ENCODE measurements at regions not wholly inside any gene's neighbourhood (a gene's known extent, or its start where the extent isn't known, plus 50 kb on each side); places are given as distances from the start of the nearest gene placed in this dataset.

DNA sequence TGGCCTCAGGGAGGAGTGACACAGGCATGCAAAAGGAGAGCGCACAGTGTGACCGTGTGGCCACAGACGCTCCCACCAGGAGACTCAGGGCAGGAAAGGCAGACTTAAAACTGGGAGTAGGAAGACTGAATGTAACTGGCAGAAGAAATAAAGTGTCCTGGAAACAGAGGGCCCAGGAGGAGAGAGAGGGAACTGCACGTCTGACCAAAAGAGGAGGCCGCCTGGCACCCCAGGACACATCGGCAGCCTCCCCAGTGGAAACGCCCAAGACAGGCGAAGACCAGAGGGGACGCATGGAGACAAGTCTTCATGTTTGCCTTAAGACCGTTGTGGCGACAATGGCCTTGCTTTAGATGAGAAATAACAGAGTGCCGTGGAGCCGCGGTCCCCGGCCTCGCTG lies 163.6 kb upstream of the ALKAL2 start:
- H3K9me3 ChIP-seq (ENCODE audit: control insufficient read depth, low read length) = no peaks in the 10 kb centered on the region
- no peaks in the 10 kb centered on the region for H3K27me3 ChIP-seq (ENCODE audit: control insufficient read depth in 1 of 2, insufficient read depth in 2 of 2, low read length in 1 of 2)
- ATAC-seq (ENCODE audit: low FRiP score) (no peak), DNase-seq (no peak)
- WGBS, 2 donors = 94 to 95% methylated on average over 16 of the region's 16 CpGs
- intact Hi-C loops (cut with DNase I) = no loop called here
- H3K4me1 ChIP-seq (ENCODE audit: control insufficient read depth in 1 of 2, insufficient read depth in 2 of 2, low read length in 2 of 2) = no peaks in the 10 kb centered on the region
- no peaks in the 10 kb centered on the region for H3K36me3 ChIP-seq (ENCODE audit: control insufficient read depth in 1 of 2, insufficient read depth in 2 of 2, low read length in 1 of 2)
- H3K4me3 ChIP-seq (ENCODE audit: low read length in 2 of 2) = no peak overlapping the region
- H3K27ac ChIP-seq (ENCODE audit: low read depth in 1 of 2, low read length in 2 of 2) = no peak overlapping the region

DNA sequence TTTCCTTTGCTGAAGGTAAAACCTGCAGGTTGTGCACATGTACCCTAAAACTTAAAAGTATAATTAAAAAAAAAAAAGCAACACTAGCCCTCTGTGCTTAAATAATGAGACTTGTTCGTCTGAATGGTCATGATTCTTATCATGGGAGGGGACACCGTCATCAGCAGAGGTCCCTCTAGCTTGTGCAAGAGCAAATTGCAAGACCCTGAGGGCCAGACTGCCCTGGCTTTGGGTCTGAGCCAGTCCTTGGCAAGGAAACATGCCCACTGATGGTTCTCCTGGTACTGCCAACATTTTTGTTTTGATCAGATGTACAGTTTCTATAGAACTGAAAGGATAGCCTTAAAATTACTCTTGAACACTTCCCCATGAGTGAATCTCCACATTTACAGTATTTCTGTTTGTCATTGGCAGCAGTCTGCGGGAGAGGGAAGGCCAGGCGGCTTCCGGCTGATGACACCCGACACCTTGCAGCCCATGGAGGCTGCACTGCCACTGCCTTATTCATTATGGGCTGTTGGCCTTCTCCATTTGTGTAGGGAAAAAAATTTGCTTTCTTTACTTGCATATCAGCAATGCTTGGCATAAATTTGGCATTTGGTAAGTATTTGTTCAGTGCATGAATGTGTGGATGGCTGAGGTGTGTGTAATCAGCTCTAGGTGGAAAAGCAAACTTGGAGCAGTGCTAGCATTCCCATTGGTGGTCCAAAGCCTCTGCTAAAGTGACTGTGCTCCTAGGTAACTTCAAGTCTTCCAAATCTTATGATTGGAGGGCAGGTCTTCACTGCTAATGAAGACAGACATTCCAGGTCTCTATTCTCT lies 161.6 kb upstream of the ALKAL2 start:
- Histone ChIP-seq H3K27ac (ENCODE audit: low read depth in 1 of 2, low read length in 2 of 2) (no peak overlapping the region), H3K36me3 (ENCODE audit: control insufficient read depth in 1 of 2, insufficient read depth in 2 of 2, low read length in 1 of 2) (no peaks in the 10 kb centered on the region), H3K4me1 (ENCODE audit: control insufficient read depth in 1 of 2, insufficient read depth in 2 of 2, low read length in 2 of 2) (no peaks in the 10 kb centered on the region), H3K27me3 (ENCODE audit: control insufficient read depth in 1 of 2, insufficient read depth in 2 of 2, low read length in 1 of 2) (no peaks in the 10 kb centered on the region), H3K4me3 (ENCODE audit: low read length in 2 of 2) (no peak overlapping the region), H3K9me3 (ENCODE audit: control insufficient read depth, low read length) (no peaks in the 10 kb centered on the region)
- ATAC-seq (ENCODE audit: low FRiP score) (no peak), DNase-seq (no peak)
- intact Hi-C loops (cut with DNase I) = no loop called here
- 79 to 82% methylated on average over 6 of the region's 6 CpGs for WGBS, 2 donors

DNA sequence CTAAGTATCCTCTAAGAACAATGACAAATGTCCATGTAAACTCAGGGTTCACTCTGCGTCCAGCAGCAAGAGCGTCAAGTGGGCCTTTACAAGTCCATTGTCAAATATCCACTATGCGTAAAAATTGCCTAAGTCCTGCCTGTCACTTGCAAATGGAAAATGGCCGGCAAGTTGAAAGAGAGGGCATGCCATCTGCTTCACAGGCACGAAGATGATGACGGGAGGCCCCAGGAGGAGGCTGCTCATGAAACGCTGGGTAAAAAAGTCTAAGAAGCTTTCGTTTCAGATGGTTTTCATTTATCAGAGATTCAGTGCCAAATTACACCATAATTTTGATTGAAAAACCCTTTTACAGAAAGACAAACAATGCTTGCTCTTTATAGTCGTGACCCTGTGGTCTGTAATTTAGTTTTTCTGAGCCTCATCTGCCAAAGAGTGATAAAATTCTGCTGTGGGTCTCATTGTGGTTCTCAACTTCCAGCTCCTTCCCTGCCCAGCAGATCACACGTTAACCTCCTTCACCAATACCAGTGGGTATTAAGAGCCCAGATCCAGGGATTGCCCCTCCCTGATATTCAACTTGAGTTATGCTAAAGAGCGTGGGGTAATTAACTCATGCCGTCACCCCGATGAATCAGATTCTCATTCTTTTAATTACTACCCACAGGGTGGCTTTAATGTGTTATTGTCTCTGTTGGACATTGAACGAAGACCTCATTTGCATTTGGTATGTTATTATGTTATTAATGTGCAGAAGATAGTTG lies 160.2 kb upstream of the ALKAL2 start:
- Histone ChIP-seq H3K36me3 (ENCODE audit: control insufficient read depth in 1 of 2, insufficient read depth in 2 of 2, low read length in 1 of 2) (no peaks in the 10 kb centered on the region), H3K9me3 (ENCODE audit: control insufficient read depth, low read length) (no peaks in the 10 kb centered on the region), H3K4me1 (ENCODE audit: control insufficient read depth in 1 of 2, insufficient read depth in 2 of 2, low read length in 2 of 2) (no peaks in the 10 kb centered on the region), H3K27ac (ENCODE audit: low read depth in 1 of 2, low read length in 2 of 2) (no peak overlapping the region), H3K27me3 (ENCODE audit: control insufficient read depth in 1 of 2, insufficient read depth in 2 of 2, low read length in 1 of 2) (no peaks in the 10 kb centered on the region), H3K4me3 (ENCODE audit: low read length in 2 of 2) (no peak overlapping the region)
- WGBS, 2 donors = 90% methylated on average over 14 of the region's 14 CpGs
- ATAC-seq (ENCODE audit: low FRiP score) (no peak), DNase-seq (no peak)
- intact Hi-C loops (cut with DNase I) = no loop called here

DNA sequence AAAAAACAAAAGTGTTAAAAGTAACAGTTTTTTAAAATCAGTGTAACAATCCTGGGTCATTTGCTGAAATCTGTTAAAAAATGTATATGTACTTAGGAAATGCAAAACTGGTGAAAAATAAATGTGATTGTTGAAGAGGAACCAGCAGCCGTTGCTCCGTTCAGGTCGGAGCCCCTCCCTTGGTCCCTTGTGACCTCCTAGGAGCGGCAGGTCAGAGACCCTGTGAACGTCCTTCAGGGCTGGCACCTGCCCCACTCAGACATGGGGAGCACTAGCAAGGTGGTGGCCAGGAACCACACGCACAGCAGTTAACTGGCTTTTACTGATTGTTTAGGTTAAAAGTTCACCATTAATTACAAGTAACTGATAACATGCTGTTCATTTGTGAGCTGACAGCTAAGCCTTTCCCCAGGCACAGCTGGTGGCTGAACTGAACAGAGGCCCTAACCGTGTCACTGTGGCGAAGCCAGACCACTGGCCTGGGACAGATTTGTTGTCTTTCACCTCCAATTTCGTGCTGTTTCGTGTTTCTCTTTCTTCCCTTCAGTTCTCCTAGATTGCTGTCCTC lies 159.2 kb upstream of the ALKAL2 start:
- ATAC-seq (ENCODE audit: low FRiP score) (no peak), DNase-seq (no peak)
- no peak overlapping the region for H3K4me3 ChIP-seq (ENCODE audit: low read length in 2 of 2)
- intact Hi-C loops (cut with DNase I) = no loop called here
- no peak overlapping the region for H3K27ac ChIP-seq (ENCODE audit: low read depth in 1 of 2, low read length in 2 of 2)
- H3K27me3 ChIP-seq (ENCODE audit: control insufficient read depth in 1 of 2, insufficient read depth in 2 of 2, low read length in 1 of 2) = no peaks in the 10 kb centered on the region
- no peaks in the 10 kb centered on the region for H3K4me1 ChIP-seq (ENCODE audit: control insufficient read depth in 1 of 2, insufficient read depth in 2 of 2, low read length in 2 of 2)
- no peaks in the 10 kb centered on the region for H3K9me3 ChIP-seq (ENCODE audit: control insufficient read depth, low read length)
- 81 to 83% methylated on average over 10 of the region's 10 CpGs for WGBS, 2 donors
- no peaks in the 10 kb centered on the region for H3K36me3 ChIP-seq (ENCODE audit: control insufficient read depth in 1 of 2, insufficient read depth in 2 of 2, low read length in 1 of 2)

DNA sequence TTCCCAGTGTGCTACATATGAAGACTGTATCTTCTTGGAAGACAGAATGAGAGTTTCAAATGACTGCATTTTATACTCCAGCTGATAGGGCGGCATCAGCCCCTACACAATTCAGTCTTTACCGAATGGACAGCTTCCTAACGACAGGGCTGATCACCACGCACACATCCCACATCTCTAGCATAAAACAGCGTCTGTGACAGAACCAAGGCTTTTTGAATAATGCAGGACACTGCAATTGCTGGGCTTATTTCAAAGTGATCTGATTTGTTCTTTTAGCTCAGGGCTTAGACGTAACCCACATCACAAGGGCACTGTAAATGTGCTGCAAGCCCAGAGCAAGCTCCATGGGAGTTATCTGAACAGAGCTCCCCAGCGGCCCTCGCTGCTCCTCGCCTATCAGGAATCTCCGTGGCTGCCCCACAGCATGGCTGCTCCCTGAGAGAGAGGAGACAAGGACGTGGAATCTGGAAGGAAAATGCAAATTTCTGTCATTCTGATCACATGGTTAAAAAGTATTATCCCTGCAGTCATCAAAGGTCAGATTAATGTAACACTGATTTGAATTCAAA lies 158.5 kb upstream of the ALKAL2 start:
- intact Hi-C loops (cut with DNase I) = no loop called here

DNA sequence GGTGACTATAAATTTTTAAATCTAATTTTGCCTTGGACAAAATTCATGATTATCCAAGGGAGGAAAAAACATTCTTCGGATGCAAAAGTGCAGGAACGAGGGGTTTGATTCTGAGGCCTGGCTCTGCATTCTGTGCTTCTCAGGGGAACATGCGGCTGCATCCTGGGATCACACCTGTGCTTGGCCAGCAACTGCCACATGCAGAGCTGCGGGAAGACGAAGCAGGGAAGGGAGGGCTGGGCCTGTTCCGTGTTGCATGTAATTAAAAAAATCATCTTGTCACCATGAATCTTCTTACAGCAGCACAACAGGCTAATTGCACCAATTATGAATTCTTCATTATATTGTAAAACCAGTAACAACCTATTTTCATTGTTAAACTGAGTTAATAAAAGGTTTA lies 158.0 kb upstream of the ALKAL2 start:
- no peak for DNase-seq
- Histone ChIP-seq H3K4me3 (ENCODE audit: low read length in 2 of 2) (no peak overlapping the region), H3K9me3 (ENCODE audit: control insufficient read depth, low read length) (no peaks in the 10 kb centered on the region), H3K36me3 (ENCODE audit: control insufficient read depth in 1 of 2, insufficient read depth in 2 of 2, low read length in 1 of 2) (no peaks in the 10 kb centered on the region), H3K27ac (ENCODE audit: low read depth in 1 of 2, low read length in 2 of 2) (no peak overlapping the region), H3K4me1 (ENCODE audit: control insufficient read depth in 1 of 2, insufficient read depth in 2 of 2, low read length in 2 of 2) (no peaks in the 10 kb centered on the region), H3K27me3 (ENCODE audit: control insufficient read depth in 1 of 2, insufficient read depth in 2 of 2, low read length in 1 of 2) (no peaks in the 10 kb centered on the region)
- intact Hi-C loops (cut with DNase I) = no loop called here
- 91 to 93% methylated on average over 6 of the region's 6 CpGs for WGBS, 2 donors
- no peak for ATAC-seq (ENCODE audit: low FRiP score)

More for the DNA sequence above, 158.5 kb upstream of the ALKAL2 start:
- Histone ChIP-seq H3K27ac (ENCODE audit: low read depth in 1 of 2, low read length in 2 of 2) (no peak overlapping the region), H3K36me3 (ENCODE audit: control insufficient read depth in 1 of 2, insufficient read depth in 2 of 2, low read length in 1 of 2) (no peaks in the 10 kb centered on the region), H3K9me3 (ENCODE audit: control insufficient read depth, low read length) (no peaks in the 10 kb centered on the region), H3K4me1 (ENCODE audit: control insufficient read depth in 1 of 2, insufficient read depth in 2 of 2, low read length in 2 of 2) (no peaks in the 10 kb centered on the region), H3K27me3 (ENCODE audit: control insufficient read depth in 1 of 2, insufficient read depth in 2 of 2, low read length in 1 of 2) (no peaks in the 10 kb centered on the region), H3K4me3 (ENCODE audit: low read length in 2 of 2) (no peak overlapping the region)
- whole genome bisulfite sequencing, 2 donors = 79 to 80% methylated on average over 11 of the region's 11 CpGs
- no peak for ATAC-seq (ENCODE audit: low FRiP score)
- no peak for DNase-seq

DNA sequence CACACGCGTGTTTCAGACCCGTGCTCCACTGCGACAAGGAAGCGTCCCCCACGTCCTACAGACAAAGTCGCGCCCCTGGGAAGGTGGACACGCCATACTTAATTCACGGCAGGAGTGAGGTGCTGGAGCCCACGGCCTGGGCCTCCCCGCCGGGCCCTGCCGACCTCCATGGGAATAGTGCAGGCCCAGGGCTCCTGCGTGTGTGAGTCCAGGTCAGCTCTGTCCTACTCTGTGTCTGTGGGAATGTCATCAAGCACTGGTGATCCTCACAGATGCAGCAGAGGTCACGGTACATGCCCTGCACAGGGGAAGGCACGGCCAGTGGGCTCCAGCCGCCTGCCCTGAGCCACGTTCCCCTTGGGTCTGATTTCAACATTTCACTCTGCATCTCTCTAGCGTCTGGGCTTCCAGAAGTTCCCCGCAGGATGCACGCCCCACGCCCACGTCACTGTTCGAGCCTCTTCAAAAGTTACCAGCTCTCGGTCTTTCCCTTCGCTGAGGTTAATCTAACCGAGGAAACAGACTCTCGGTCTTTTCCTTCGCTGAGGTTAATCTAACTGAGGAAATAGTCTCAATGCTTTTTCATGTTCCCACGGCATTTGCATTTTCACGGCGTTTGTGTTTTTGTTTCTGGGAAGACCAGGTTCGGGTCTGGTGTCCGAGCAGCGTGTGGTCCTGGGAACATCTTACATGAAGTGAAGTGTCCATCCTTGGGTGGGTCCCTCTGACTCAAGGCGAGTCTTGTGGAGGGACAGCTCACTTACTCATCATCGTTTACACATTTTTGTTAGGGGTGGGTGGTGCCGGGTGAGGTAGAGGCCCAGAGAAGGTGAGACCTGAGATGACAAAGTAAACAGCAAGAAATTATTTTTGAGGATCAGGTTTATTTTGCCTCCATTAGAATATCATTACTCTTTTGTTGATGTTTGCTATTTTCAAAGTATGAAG lies 157.3 kb upstream of the ALKAL2 start:
- H3K27me3 ChIP-seq (ENCODE audit: control insufficient read depth in 1 of 2, insufficient read depth in 2 of 2, low read length in 1 of 2) = no peaks in the 10 kb centered on the region
- ATAC-seq (ENCODE audit: low FRiP score) (peak; percentile 36), DNase-seq (no peak)
- H3K4me1 ChIP-seq (ENCODE audit: control insufficient read depth in 1 of 2, insufficient read depth in 2 of 2, low read length in 2 of 2) = no peaks in the 10 kb centered on the region
- intact Hi-C loops (cut with DNase I) = no loop called here
- H3K27ac ChIP-seq (ENCODE audit: low read depth in 1 of 2, low read length in 2 of 2) = no peak overlapping the region
- no peaks in the 10 kb centered on the region for H3K9me3 ChIP-seq (ENCODE audit: control insufficient read depth, low read length)
- H3K4me3 ChIP-seq (ENCODE audit: low read length in 2 of 2) = no peak overlapping the region
- 94% methylated on average over 39 of the region's 39 CpGs for WGBS, 2 donors
- no peaks in the 10 kb centered on the region for H3K36me3 ChIP-seq (ENCODE audit: control insufficient read depth in 1 of 2, insufficient read depth in 2 of 2, low read length in 1 of 2)

DNA sequence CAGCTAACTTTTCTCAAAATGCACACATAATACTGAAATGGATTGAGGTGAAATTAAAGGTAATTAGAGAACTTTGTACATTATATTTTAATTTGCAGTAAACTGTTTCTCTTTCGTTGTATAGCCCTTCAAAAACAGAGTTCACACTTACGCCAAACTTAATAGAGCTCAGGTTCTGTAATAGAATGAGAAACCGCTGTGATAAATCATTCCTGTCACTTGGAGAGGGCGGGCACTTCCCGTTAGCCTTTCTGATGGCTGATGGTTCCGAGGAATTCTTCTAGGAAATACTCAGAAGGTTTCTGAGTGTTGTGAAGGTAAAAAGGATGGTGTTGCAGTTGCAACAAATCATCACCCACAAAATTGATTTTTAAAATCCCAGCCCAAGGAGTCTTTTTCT lies 155.8 kb upstream of the ALKAL2 start:
- H3K9me3 ChIP-seq (ENCODE audit: control insufficient read depth, low read length) = no peaks in the 10 kb centered on the region
- 62 to 82% methylated on average over 6 of the region's 6 CpGs for WGBS, 2 donors
- no peak for ATAC-seq (ENCODE audit: low FRiP score)

More for the DNA sequence above, 155.8 kb upstream of the ALKAL2 start:
- no peak for DNase-seq
- Histone ChIP-seq H3K4me3 (ENCODE audit: low read length in 2 of 2) (no peak overlapping the region), H3K27ac (ENCODE audit: low read depth in 1 of 2, low read length in 2 of 2) (no peak overlapping the region), H3K27me3 (ENCODE audit: control insufficient read depth in 1 of 2, insufficient read depth in 2 of 2, low read length in 1 of 2) (no peaks in the 10 kb centered on the region), H3K36me3 (ENCODE audit: control insufficient read depth in 1 of 2, insufficient read depth in 2 of 2, low read length in 1 of 2) (no peaks in the 10 kb centered on the region), H3K4me1 (ENCODE audit: control insufficient read depth in 1 of 2, insufficient read depth in 2 of 2, low read length in 2 of 2) (no peaks in the 10 kb centered on the region)
- intact Hi-C loops (cut with DNase I) = no loop called here
